Body of pancreas (tissue), 4 donors: ENCODE measurements at regions not wholly inside any gene's neighbourhood (a gene's known extent, or its start where the extent isn't known, plus 50 kb on each side); places are given as distances from the start of the nearest gene placed in this dataset.

Source experiments
- ATAC-seq: fragments of 150-250 bp; one replicate; pipeline ENCODE4 v1.9.1; 2016
- DNase-seq, 4 donors: peaks; one replicate each; pipeline ENCODE4 v3.0.0-alpha.2; 2019
- H3K27ac ChIP-seq, 4 donors: fragments of 200-600 bp; sonication (generic); 1 replicate in 3 of 4; 2 replicates in 1 of 4; pipeline versions ENCODE4 v1.5.1 to v1.6.1; 2016 to 2019; ENCODE audit warnings: mild to moderate bottlenecking in 1 of 4, mixed read lengths in 1 of 4, moderate library complexity in 1 of 4
- H3K27me3 ChIP-seq, 2 donors: fragments of 200-600 bp; sonication (generic); one replicate each; pipeline ENCODE4 v1.6.0; 2016; ENCODE audit warnings: mild to moderate bottlenecking in 1 of 2
- H3K36me3 ChIP-seq, 2 donors: fragments of 200-600 bp; sonication (generic); replicated peaks in 1 of 2; 2 replicates each; pipeline ENCODE4 v1.5.1; 2016; ENCODE audit warnings: low read depth in 2 of 2; ENCODE audit not compliant: insufficient read depth in 1 of 2
- H3K4me1 ChIP-seq: fragments of 200-600 bp; sonication (generic); one replicate; pipeline ENCODE4 v1.6.0; 2016
- H3K4me3 ChIP-seq, 2 donors: fragments of 200-600 bp; sonication (generic); 1 replicate in 1 of 2; 2 replicates in 1 of 2; pipeline ENCODE4 v1.5.1; 2016 to 2019
- H3K9me3 ChIP-seq, 3 donors: fragments of 200-600 bp; sonication (generic); 1 replicate in 2 of 3; 2 replicates in 1 of 3; pipeline ENCODE4 v1.5.1; 2016
- CTCF ChIP-seq, 7 experiments: fragments of 450-650 bp in 4 of 7; fragments of 200-600 bp in 3 of 7; sonication (generic) in 3 of 7; IDR thresholded peaks; one replicate each; pipeline ENCODE4 v1.5.1; 2016 to 2019; ENCODE audit warnings: antibody characterized with exemption in 7 of 7
- POLR2A ChIP-seq, 3 donors: fragments of 450-650 bp; IDR thresholded peaks; one replicate each; pipeline ENCODE4 v1.6.1; 2016; ENCODE audit warnings: antibody characterized with exemption in 3 of 3, mild to moderate bottlenecking in 2 of 3
- WGBS, 2 donors: methylation state at CpG; one replicate each; pipeline ENCODE4 v1.1.5; 2017; 5-methylcytosine and 5-hydroxymethylcytosine counted together
- intact Hi-C: fragments of 100-400 bp; cut with DNase I; formaldehyde crosslinking; loops from one replicate; pipeline ENCODE4 v1.15.1; 2023

- TF ChIP-seq CTCF (IDR thresholded peaks at IDR 0.05) (no peak), POLR2A (IDR thresholded peaks at IDR 0.05) (no peak)
- intact Hi-C loops = no loop called here
- Histone ChIP-seq H3K27me3 (peaks cover 0 to 3% of the 10 kb centered on the region in 2 donors), H3K27ac (no peak overlapping the region), H3K36me3 (no peaks in the 10 kb centered on the region), H3K4me3 (no peak overlapping the region), H3K9me3 (no peaks in the 10 kb centered on the region), H3K4me1 (no peaks in the 10 kb centered on the region)
- WGBS, 2 donors = 17 to 33% methylated on average over 1 of the region's 1 CpG
- ATAC-seq = no peak
- no peak for DNase-seq
Measured at GRCh38 chr10:127610816-127611215, 61.7 kb downstream of the NPS start.

- no peaks in the 10 kb centered on the region for H3K4me1 ChIP-seq
- H3K36me3 ChIP-seq = no peaks in the 10 kb centered on the region
- DNase-seq (no peak), ATAC-seq (no peak)
- H3K27ac ChIP-seq = no peak overlapping the region
- no peak overlapping the region for H3K4me3 ChIP-seq
- no peaks in the 10 kb centered on the region for H3K9me3 ChIP-seq
- intact Hi-C loops = no loop called here
- 52 to 75% methylated on average over 7 of the region's 7 CpGs for WGBS, 2 donors
- peaks cover 0 to 3% of the 10 kb centered on the region in 2 donors for H3K27me3 ChIP-seq
- TF ChIP-seq CTCF (IDR thresholded peaks at IDR 0.05) (no peak), POLR2A (IDR thresholded peaks at IDR 0.05) (no peak)
Measured at GRCh38 chr10:127614484-127615017, 65.4 kb downstream of the NPS start.

- H3K27me3 ChIP-seq = peaks cover 0 to 3% of the 10 kb centered on the region in 2 donors
- no peaks in the 10 kb centered on the region for H3K9me3 ChIP-seq
- WGBS, 2 donors = 67 to 73% methylated on average over 3 of the region's 3 CpGs
- no peak for DNase-seq
- H3K27ac ChIP-seq = no peak overlapping the region
- no peak for ATAC-seq
- no peaks in the 10 kb centered on the region for H3K36me3 ChIP-seq
- no peak overlapping the region for H3K4me3 ChIP-seq
- no peak for TF ChIP-seq POLR2A (IDR thresholded peaks at IDR 0.05)
- TF ChIP-seq CTCF (IDR thresholded peaks at IDR 0.05) = no peak
- intact Hi-C loops = no loop called here
- H3K4me1 ChIP-seq = no peaks in the 10 kb centered on the region
Measured at GRCh38 chr10:127618797-127619196, 69.7 kb downstream of the NPS start.

GRCh38 chr10:127619546-127620325 lies 70.6 kb downstream of the NPS start:
- intact Hi-C loops = no loop called here
- WGBS, 2 donors = 44 to 50% methylated on average over 5 of the region's 5 CpGs

More at GRCh38 chr10:127619546-127620325, 70.6 kb downstream of the NPS start:
- TF ChIP-seq CTCF (IDR thresholded peaks at IDR 0.05) (no peak), POLR2A (IDR thresholded peaks at IDR 0.05) (no peak)
- Histone ChIP-seq H3K9me3 (no peaks in the 10 kb centered on the region), H3K4me3 (no peak overlapping the region), H3K27ac (no peak overlapping the region), H3K4me1 (no peaks in the 10 kb centered on the region), H3K27me3 (no peaks in the 10 kb centered on the region), H3K36me3 (no peaks in the 10 kb centered on the region)
- ATAC-seq = no peak
- DNase-seq = no peak
